ENCODE measurements at regions not wholly inside any gene's neighbourhood (a gene's known extent, or its start where the extent isn't known, plus 50 kb on each side); places are given as distances from the start of the nearest gene placed in this dataset.

- dilution Hi-C loops (cut with HindIII; ENCODE audit: low sequenced_read_pairs, unreplicated experiment) (no loop called here), in situ Hi-C loops (cut with MboI; ENCODE audit: low sequenced_read_pairs) (no loop called here), intact Hi-C loops (cut with micrococcal nuclease) (no loop called here)
- H3K4me2 ChIP-seq (ENCODE audit: low read depth, low read length): no peak overlapping the region
- no peak overlapping the region for H2AFZ ChIP-seq (replicated peaks; ENCODE audit: low read length, poor library complexity)
- H3K36me3 ChIP-seq (ENCODE audit: control insufficient read depth, insufficient read depth, low read length): no peaks in the 10 kb centered on the region
- no peak overlapping the region for H2BK15ac ChIP-seq (ENCODE audit: low read depth, low read length)
- no peak overlapping the region for H4K8ac ChIP-seq (ENCODE audit: low read depth in 2 of 2, low read length in 2 of 2)
- H3K9me3 ChIP-seq (ENCODE audit: control insufficient read depth, insufficient read depth, low read length): peaks cover 4% of the 10 kb centered on the region; the same call in 1 of the 2 replicates
- H2AK9ac ChIP-seq (replicated peaks; ENCODE audit: low read depth, low read length, poor library complexity): no peak overlapping the region
- no peak overlapping the region for H3K4ac ChIP-seq (ENCODE audit: low read depth, low read length)
- WGBS, 2 experiments (ENCODE audit: extremely low coverage in 2 of 2, insufficient read length in 1 of 2): no CpG with 5 or more reads among the region's 3 CpGs
- no peak overlapping the region for H3K56ac ChIP-seq (ENCODE audit: extremely low read depth, insufficient read depth, low read length)
- H3K4me1 ChIP-seq (ENCODE audit: control insufficient read depth, insufficient read depth, low read length): peaks cover under 1% of the 10 kb centered on the region; the same call in 1 of the 2 replicates
- H3K4me3 ChIP-seq (ENCODE audit: insufficient read depth, low read depth, low read length): no peak overlapping the region
- no TSS peak for BruUV-seq (replicated peaks)
- H4K91ac ChIP-seq (ENCODE audit: insufficient read depth, low read depth, low read length): no peak overlapping the region
- no peaks in the 10 kb centered on the region for H4K20me1 ChIP-seq (ENCODE audit: insufficient read depth, low read length)
- ATAC-seq (ENCODE audit: low read depth): no peak
- H3K9ac ChIP-seq (ENCODE audit: low read depth, low read length): no peak overlapping the region
- ChIA-PET POLR2A (ENCODE audit: unreplicated experiment) (no interaction called here), CTCF (interaction anchor here (0.8 to 1.3 kb wide), 2 partner anchors 9 to 22 kb away, joined by 3 to 4 read pairs; no protein-coding TSS in a partner anchor)
- no peak overlapping the region for H3K14ac ChIP-seq (replicated peaks; ENCODE audit: low read depth, low read length)
- H3K18ac ChIP-seq (ENCODE audit: low read depth, low read length): no peak overlapping the region
- no peaks in the 10 kb centered on the region for H3K79me1 ChIP-seq (ENCODE audit: low read depth in 1 of 2, low read length in 2 of 2)
- no peak overlapping the region for H3K27ac ChIP-seq (ENCODE audit: insufficient read depth, low read length)
- no peak for DNase-seq
- H3K23ac ChIP-seq (ENCODE audit: low read depth, low read length): no peak overlapping the region
- no peaks in the 10 kb centered on the region for H3K27me3 ChIP-seq (ENCODE audit: control insufficient read depth, insufficient read depth, low read length)
- no peak overlapping the region for H2BK20ac ChIP-seq (ENCODE audit: low read depth, low read length)
- H2AK5ac ChIP-seq (ENCODE audit: low read depth, low read length): no peak overlapping the region
- no peaks in the 10 kb centered on the region for H3K9me1 ChIP-seq (ENCODE audit: insufficient read depth, low read length)
- H4K5ac ChIP-seq (ENCODE audit: low read depth, low read length): no peak overlapping the region
- no peak overlapping the region for H2BK120ac ChIP-seq (ENCODE audit: low read depth, low read length)
- TF ChIP-seq RCOR1 (IDR thresholded peaks at IDR 0.05; ENCODE audit: insufficient replicate concordance, low read length): no peak
- TF ChIP-seq, protein P1, sequence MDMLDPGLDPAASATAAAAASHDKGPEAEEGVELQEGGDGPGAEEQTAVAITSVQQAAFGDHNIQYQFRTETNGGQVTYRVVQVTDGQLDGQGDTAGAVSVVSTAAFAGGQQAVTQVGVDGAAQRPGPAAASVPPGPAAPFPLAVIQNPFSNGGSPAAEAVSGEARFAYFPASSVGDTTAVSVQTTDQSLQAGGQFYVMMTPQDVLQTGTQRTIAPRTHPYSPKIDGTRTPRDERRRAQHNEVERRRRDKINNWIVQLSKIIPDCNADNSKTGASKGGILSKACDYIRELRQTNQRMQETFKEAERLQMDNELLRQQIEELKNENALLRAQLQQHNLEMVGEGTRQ (IDR thresholded peaks at IDR 0.05; ENCODE audit: low read depth, low read length): no peak
- TF ChIP-seq NFE2L2 (IDR thresholded peaks at IDR 0.05; ENCODE audit: low read depth, low read length): no peak
- TF ChIP-seq, protein P2, sequence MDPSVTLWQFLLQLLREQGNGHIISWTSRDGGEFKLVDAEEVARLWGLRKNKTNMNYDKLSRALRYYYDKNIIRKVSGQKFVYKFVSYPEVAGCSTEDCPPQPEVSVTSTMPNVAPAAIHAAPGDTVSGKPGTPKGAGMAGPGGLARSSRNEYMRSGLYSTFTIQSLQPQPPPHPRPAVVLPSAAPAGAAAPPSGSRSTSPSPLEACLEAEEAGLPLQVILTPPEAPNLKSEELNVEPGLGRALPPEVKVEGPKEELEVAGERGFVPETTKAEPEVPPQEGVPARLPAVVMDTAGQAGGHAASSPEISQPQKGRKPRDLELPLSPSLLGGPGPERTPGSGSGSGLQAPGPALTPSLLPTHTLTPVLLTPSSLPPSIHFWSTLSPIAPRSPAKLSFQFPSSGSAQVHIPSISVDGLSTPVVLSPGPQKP (IDR thresholded peaks at IDR 0.05; ENCODE audit: borderline replicate concordance, low read depth, low read length): no peak
- no peak for TF ChIP-seq MAFK (IDR thresholded peaks at IDR 0.05; ENCODE audit: low read depth, low read length)
- TF ChIP-seq FOS (IDR thresholded peaks at IDR 0.05; ENCODE audit: low read depth, low read length): no peak
- TF ChIP-seq CHD1 (IDR thresholded peaks at IDR 0.05; ENCODE audit: low read depth, low read length): no peak
- TF ChIP-seq MXI1 (IDR thresholded peaks at IDR 0.05; ENCODE audit: borderline replicate concordance, low read depth, low read length): no peak
- no peak for TF ChIP-seq BHLHE40 (IDR thresholded peaks at IDR 0.05; ENCODE audit: low read depth, low read length)
- TF ChIP-seq SMC3 (IDR thresholded peaks at IDR 0.05; ENCODE audit: low read depth, low read length): no peak
- TF ChIP-seq RFX5 (IDR thresholded peaks at IDR 0.05; ENCODE audit: low read depth, low read length): no peak
- TF ChIP-seq CEBPB (IDR thresholded peaks at IDR 0.05; ENCODE audit: low read depth, low read length): no peak
- no peak overlapping the region for H2BK5ac ChIP-seq (ENCODE audit: low read depth, low read length, poor library complexity, severe bottlenecking)
Observed at GRCh38 chr1:115447672-115448071, 109.6 kb upstream of the NGF start.

All from IMR-90 (cell line).